DLD1 (cell line): ENCODE measurements at regions not wholly inside any gene's neighbourhood (a gene's known extent, or its start where the extent isn't known, plus 50 kb on each side); places are given as distances from the start of the nearest gene placed in this dataset.
"Not testable (repeated sequence)": the region's sequence is repeated elsewhere in the genome, so short reads cannot be mapped to it uniquely, and the experiment has no call there.

ENCODE experiments used
- in situ Hi-C: cut with HindIII; loops from 2 replicates; pipeline ENCODE4 v1.10.0; 2017; ENCODE audit warnings: low sequenced_read_pairs

GRCh38 chr4:128459547-128459946 lies 171.9 kb upstream of the PGRMC2 start:
- in situ Hi-C loops, result no loop called here

GRCh38 chr4:128458816-128459215 lies 171.2 kb upstream of the PGRMC2 start:
- in situ Hi-C loops, result no loop called here

- in situ Hi-C loops, result no loop called here
Observed at GRCh38 chr4:128457726-128458125, 170.1 kb upstream of the PGRMC2 start.

GRCh38 chr4:128456171-128456570 lies 168.6 kb upstream of the PGRMC2 start:
- in situ Hi-C loops, result no loop called here

DNA sequence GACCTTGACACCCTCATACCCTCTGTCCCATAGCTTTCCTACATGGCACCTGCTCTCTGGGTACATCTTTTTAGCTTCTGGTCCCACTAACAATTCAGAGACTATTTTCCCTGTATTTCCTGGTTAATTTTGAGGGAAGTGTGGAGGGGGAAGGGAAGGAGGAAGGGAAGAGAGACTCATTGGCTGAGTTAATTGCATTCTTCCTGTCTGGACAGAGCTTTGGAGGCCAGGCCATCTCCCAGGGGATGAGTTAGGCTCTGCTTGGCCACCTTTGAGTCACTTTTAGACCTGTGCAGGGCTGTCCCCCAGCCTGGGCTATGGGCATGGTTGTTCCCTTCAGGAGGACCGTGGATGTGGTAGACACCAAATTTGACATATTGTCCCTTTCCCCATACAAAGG lies 167.9 kb upstream of the PGRMC2 start:
- in situ Hi-C loops, result no loop called here

DNA sequence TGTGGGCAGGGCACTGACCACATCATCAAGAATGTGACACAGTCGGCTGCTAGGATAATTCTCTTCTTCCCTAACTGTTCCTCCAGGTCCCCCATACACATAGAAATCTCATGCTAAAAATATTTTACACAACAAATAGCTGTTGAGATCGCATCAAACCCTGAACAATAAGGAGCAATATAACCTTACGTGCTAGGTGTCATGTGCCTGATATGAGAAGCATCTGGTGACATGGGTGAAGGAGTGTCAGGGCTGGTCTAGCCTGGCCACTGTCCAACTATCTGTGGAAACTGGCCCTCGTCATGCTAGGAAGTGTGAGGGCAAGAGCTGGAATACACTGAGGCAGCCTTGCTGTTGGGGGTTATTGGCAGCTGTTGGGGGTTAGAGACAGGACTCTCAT lies 167.3 kb upstream of the PGRMC2 start:
- in situ Hi-C loops, result no loop called here

GRCh38 chr4:128454281-128454871 lies 166.8 kb upstream of the PGRMC2 start:
- in situ Hi-C loops, result no loop called here

DNA sequence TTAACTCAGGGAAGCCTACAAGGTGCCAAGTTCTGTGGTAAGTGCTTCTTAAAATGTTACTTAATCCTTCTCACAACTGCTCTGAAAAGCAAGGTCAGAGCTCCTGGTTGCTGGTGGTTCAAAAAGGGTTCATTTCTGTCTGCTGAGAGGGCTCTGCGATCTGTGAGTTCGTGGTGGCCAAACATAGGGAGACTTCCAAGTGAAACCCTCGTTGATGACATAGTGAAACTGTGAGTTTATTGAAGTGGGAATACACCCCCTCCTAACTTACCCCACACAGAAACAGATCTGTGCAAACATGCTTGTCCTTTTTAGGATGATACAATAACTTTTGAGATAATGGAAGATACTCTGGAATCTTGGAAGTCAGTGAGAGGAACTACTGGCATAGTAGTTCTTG lies 164.8 kb upstream of the PGRMC2 start:
- in situ Hi-C loops, result no loop called here

DNA sequence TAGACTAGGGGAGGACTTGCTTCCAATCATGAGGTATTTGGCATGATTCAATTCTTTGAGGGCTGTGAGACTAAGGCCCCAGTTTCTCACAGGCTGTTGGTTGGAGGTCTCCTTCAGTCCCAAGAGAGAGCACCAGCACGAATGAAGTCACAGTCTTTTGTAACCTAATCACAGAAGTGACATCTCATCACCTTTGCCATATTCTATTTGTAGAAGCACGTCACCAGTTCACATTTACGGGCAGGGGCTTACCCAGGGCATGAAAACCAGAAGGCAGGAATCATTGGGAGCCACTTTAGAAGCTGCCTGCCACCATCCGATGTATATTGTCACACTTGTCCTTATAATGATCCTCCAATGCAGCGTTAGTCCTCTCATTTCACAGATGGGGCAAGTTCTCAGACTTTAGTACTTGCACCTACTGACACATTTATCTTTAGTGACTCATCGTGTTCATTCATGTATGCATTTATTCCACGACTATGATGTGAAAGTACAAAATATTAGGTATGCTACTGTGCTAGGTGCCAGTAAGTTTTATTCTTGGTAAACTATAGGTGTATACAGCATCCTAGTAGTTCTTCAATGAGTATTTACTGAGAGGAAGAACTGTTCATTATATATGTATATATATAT lies 163.8 kb upstream of the PGRMC2 start:
- in situ Hi-C loops, result no loop called here

DNA sequence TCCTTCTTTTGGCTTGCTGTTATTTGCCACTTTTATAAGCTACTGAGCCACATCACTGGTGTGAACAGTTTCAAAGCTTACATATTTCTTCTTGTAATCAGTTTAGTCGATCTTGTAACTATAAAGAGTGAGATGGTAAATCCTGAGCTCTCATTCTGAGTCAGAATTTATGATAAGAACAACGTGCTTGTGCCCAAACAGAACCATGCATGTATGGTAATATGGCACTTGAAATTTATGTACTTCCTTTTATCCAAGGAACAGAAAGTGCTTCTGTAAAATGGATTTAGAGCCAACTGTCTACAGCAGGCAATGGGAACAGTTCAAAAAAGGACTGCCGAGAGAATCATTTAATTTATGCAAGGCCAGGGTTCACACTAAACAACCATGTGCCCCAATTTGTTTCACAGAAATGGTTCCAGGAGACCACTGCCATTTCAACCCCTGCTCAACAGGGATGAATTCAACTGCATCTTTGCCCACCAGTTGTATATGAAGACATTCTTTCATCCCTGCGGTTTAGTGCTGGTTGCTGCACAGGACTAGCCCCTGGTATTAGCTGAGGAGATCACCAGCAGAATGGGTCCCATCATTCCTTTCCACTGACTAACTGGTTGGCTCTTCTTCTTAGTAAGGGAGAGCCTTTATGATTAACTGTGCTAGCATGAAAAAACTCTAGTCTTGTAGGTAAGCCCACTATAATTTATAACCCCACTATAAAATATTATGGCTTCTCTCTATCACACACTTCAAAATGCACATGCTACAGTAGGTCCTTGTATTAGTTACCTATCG lies 162.9 kb upstream of the PGRMC2 start:
- in situ Hi-C loops, result no loop called here

GRCh38 chr4:128449251-128449650 lies 161.6 kb upstream of the PGRMC2 start:
- in situ Hi-C loops, result no loop called here

DNA sequence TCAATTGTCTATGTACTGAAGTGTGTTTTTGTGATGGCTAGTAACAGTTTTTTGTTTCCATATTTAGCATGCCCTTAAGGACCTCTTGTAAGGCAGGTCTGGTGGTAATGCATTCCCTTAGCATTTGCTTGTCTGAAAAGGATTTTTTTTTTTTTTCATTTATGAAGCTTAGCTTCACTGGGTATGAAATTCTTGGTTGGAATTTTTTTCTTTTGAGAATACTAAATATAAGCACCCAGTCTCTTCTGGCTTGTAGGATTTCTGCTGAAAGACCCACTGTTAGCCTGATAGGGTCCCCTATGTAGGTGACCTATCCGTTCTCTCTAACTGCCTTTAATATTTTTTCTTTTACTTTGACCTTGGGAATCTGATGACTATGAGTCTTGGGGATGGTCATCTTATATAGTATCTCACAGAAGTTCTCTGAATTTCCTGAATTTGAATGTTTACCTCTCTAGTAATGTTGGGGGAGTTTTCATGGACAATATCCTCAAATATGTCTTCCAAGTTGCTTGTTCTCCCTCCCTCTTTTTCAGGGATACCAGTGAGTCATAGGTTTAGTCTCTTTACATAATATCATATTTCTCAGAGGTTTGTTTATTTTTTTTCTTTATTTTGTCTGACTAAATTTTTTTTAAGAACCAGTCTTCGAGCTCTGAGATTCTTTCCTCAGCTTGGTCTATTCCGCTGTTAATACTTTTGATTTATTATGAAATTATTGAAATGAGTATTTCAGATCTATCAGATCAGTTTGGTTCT lies 157.1 kb upstream of the PGRMC2 start:
- in situ Hi-C loops, result no loop called here

- in situ Hi-C loops, result no loop called here
Observed at GRCh38 chr4:128440923-128441322, 153.3 kb upstream of the PGRMC2 start.

DNA sequence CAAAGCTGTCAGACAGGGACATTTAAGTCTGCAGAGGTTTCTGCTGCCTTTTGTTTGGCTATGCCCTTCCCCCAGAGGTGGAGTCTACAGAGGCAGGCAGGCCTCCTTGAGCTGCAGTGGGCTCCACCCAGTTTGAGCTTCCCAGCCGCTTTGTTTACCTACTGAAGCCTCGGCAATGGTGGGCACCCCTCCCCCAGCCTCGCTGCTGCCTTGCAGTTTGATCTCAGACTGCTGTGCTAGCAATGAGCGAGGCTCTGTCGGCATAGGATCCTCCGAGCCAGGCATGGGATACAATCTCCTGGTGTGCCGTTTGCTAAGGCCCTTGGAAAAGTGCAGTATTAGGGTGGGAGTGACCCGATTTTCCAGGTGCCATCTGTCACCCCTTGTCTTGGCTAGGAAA lies 149.4 kb upstream of the PGRMC2 start:
- in situ Hi-C loops, result not testable (repeated sequence)

DNA sequence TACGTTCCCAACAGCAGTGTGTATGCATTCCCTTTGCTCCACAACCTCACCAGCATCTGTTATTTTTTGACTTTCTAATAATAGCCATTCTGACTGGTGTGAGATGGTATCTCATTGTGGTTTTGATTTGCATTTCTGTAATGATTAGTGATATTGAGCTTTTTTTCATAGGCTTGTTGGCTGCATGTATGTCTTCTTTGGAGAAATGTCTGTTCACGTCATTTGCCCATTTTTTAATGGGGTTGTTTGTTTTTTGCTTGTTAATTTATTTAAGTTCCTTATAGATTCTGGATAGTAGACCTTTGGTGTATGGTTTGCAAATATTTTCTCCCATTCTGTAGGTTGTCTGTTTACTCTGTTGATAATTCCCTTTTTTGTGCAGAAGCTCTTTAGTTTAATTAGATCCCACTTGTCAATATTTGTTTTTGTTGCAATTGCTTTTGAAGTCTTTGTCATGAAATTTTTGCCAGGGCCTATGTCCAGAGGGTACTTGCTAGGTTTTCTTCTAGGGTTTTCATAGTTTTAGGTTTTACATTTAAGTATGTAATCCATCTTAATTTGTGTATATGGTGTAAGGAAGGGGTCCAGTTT lies 141.5 kb upstream of the PGRMC2 start:
- in situ Hi-C loops, result not testable (repeated sequence)

DNA sequence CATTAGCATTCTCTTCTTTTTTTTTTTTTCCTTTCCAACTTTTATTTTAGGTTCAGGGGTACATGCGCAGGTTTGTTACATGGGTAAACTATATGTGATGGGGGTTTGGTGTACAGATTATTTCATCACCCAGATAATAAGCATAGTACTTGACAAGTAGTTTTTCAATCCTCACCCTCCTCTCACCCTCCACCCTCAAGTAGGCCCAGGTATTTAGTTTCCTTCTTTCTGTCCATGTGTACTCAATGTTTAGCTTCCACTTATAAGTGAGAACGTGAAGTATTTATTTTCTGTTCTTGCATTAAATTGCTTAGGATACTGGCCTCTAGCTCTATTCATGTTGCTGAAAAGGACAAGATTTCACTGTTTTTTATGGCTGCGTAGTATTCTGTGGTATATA lies 140.8 kb upstream of the PGRMC2 start:
- in situ Hi-C loops, result no loop called here

DNA sequence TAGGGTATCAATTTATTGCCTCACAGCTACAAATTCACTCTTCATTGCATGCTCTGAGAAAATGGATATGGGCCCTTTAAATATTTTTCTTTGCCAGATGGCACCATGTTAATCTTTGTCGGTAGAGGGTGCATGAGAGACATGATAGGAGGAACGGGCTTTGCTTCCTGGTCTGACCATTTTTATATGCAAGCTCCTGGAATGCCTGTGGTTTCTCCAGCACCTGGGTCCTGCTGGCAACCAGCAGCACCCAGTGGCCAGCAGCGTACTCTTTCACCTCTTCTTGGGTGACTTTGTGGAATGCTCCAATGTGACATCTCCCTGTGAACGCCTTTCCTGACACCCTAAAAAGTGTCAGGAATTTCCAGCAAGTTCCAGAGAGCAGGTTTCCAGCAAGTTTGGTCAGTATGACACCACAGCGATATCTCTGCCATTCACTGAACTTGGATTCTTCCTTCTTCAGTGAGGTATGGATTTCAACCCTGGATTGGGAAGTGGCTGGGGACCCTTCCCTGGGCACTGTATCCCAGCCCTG lies 140.3 kb upstream of the PGRMC2 start:
- in situ Hi-C loops, result no loop called here

- in situ Hi-C loops, result no loop called here
Observed at GRCh38 chr4:128424527-128425497, 137.2 kb upstream of the PGRMC2 start.

GRCh38 chr4:128422296-128422695 lies 134.7 kb upstream of the PGRMC2 start:
- in situ Hi-C loops, result not testable (repeated sequence)

DNA sequence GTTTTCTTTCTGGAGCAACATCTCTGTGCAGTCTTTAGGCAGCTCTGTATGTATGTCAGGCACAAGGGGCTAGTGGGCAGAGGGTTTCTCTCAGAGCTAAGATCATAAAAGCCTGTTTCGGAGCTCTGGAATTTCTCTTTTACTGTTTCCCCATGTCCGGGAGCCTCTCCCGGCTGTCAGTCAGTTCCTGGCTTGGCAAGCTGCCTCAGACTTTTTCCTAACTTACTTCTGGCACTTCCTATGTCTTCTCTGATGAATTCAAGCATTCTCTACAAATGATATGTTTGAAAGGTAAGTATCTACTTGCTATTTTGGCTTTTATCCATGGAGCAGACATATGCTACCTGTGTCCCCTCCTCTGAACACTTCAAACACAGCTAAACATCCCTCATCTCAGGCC lies 129.3 kb upstream of the PGRMC2 start:
- in situ Hi-C loops, result no loop called here
